ENCODE measurements at regions not wholly inside any gene's neighbourhood (a gene's known extent, or its start where the extent isn't known, plus 50 kb on each side); places are given as distances from the start of the nearest gene placed in this dataset.

DNA sequence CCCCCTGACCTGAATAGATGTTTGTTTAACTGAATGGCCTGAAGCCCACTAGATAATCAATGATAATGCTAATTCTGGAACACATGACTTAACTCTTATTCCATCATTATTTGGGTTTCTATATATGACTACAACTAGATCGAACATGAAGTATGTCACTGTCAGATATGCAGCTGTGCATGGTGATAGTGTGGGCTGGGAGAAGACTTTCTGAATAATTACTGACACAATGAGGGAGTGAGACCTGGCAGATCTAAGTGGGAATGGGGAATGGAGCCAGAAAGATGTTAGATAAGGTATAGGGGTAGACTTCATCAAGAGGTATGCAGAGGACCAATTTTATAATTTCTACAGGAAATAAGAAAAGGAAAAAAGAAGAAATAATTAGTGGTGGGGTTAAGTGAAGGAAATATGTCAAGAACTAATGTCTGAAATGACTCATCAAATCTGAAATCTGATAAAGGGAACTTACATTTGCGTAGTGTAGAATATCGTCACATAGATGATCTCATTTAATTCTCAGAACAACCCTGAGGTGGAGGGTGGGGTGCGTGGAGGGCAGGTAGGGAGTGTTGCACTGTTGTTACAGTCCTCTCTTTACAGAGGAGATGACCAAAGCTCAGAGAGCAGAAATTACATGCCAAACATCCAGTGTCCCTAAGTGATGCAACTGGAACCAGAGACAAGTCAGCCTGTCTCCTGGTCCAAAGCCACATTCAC is 68.2 kb upstream of the EED start:
- TF ChIP-seq, protein P1, sequence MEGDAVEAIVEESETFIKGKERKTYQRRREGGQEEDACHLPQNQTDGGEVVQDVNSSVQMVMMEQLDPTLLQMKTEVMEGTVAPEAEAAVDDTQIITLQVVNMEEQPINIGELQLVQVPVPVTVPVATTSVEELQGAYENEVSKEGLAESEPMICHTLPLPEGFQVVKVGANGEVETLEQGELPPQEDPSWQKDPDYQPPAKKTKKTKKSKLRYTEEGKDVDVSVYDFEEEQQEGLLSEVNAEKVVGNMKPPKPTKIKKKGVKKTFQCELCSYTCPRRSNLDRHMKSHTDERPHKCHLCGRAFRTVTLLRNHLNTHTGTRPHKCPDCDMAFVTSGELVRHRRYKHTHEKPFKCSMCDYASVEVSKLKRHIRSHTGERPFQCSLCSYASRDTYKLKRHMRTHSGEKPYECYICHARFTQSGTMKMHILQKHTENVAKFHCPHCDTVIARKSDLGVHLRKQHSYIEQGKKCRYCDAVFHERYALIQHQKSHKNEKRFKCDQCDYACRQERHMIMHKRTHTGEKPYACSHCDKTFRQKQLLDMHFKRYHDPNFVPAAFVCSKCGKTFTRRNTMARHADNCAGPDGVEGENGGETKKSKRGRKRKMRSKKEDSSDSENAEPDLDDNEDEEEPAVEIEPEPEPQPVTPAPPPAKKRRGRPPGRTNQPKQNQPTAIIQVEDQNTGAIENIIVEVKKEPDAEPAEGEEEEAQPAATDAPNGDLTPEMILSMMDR (IDR thresholded peaks at IDR 0.05), result no peak
- TF ChIP-seq POLR2AphosphoS5 (IDR thresholded peaks at IDR 0.05; ENCODE audit: insufficient read depth in 1 of 2, low read depth in 1 of 2), result no peak
- TF ChIP-seq POLR2A (IDR thresholded peaks at IDR 0.05), result no peak
